Testis (tissue), 2 donors: ENCODE measurements at regions not wholly inside any gene's neighbourhood (a gene's known extent, or its start where the extent isn't known, plus 50 kb on each side); places are given as distances from the start of the nearest gene placed in this dataset.

ENCODE experiments used
- DNase-seq: peaks from one replicate; pipeline ENCODE4 v3.0.0-alpha.2; 2019
- H3K27ac ChIP-seq, 2 donors: fragments of 200-600 bp; sonication (generic); one replicate each; pipeline ENCODE4 v1.5.1; 2019
- H3K27me3 ChIP-seq: fragments of 200-600 bp; sonication (generic); one replicate; pipeline ENCODE4 v1.5.1; 2019
- H3K36me3 ChIP-seq: fragments of 200-600 bp; sonication (generic); one replicate; pipeline ENCODE4 v1.5.1; 2017; ENCODE audit warnings: low read depth; ENCODE audit errors: missing control alignments
- H3K4me1 ChIP-seq: fragments of 200-600 bp; sonication (generic); one replicate; pipeline ENCODE4 v1.5.1; 2019
- H3K4me3 ChIP-seq, 2 donors: fragments of 200-600 bp; sonication (generic); one replicate each; pipeline ENCODE4 v1.5.1; 2017 to 2019
- H3K9me3 ChIP-seq: fragments of 200-600 bp; sonication (generic); one replicate; pipeline ENCODE4 v1.5.1; 2017
- CTCF ChIP-seq, 3 experiments: fragments of 450-650 bp in 2 of 3; fragments of 200-600 bp in 1 of 3; sonication (generic) in 1 of 3; IDR thresholded peaks; one replicate each; pipeline ENCODE4 v1.5.1; 2016 to 2019; ENCODE audit warnings: antibody characterized with exemption in 3 of 3, mild to moderate bottlenecking in 2 of 3, moderate library complexity in 1 of 3
- POLR2A ChIP-seq: fragments of 450-650 bp; IDR thresholded peaks from one replicate; pipeline ENCODE4 v1.6.1; 2017; ENCODE audit warnings: antibody characterized with exemption, mild to moderate bottlenecking, moderate library complexity
- WGBS, 2 donors: methylation state at CpG; one replicate each; pipeline ENCODE4 v1.1.5; 2018; 5-methylcytosine and 5-hydroxymethylcytosine counted together
- intact Hi-C: fragments of 100-400 bp; cut with DNase I; formaldehyde crosslinking; loops from one replicate; pipeline ENCODE4 v1.15.1; 2023; ENCODE audit warnings: low total_unique reads

GRCh38 chr6:156507106-156507505 lies 270.1 kb upstream of the ARID1B start:
- H3K9me3 ChIP-seq, result no peaks in the 10 kb centered on the region
- intact Hi-C loops, result no loop called here
- H3K27ac ChIP-seq, result no peak overlapping the region
- no peak overlapping the region for H3K4me3 ChIP-seq
- no peak for DNase-seq
- TF ChIP-seq CTCF (IDR thresholded peaks at IDR 0.05), result no peak
- no peak for TF ChIP-seq POLR2A
- 74 to 79% methylated on average over 6 of the region's 6 CpGs for WGBS, 2 donors
- H3K4me1 ChIP-seq, result no peaks in the 10 kb centered on the region
- H3K36me3 ChIP-seq, result no peaks in the 10 kb centered on the region
- H3K27me3 ChIP-seq, result no peaks in the 10 kb centered on the region

- DNase-seq, result no peak
- WGBS, 2 donors, result 89 to 94% methylated on average over 8 of the region's 8 CpGs
- Histone ChIP-seq H3K36me3 (no peaks in the 10 kb centered on the region), H3K27ac (no peak overlapping the region), H3K4me1 (no peaks in the 10 kb centered on the region), H3K9me3 (no peaks in the 10 kb centered on the region), H3K4me3 (no peak overlapping the region), H3K27me3 (no peaks in the 10 kb centered on the region)
- intact Hi-C loops, result no loop called here
- no peak for TF ChIP-seq CTCF (IDR thresholded peaks at IDR 0.05)
- TF ChIP-seq POLR2A, result no peak
These were observed 274.1 kb upstream of the ARID1B start for GRCh38 chr6:156502969-156503504.

- intact Hi-C loops, result no loop called here
- DNase-seq, result no peak
- H3K36me3 ChIP-seq, result no peaks in the 10 kb centered on the region
- H3K27ac ChIP-seq, result no peak overlapping the region
- 74 to 94% methylated on average over 2 of the region's 2 CpGs for WGBS, 2 donors
- no peak for TF ChIP-seq POLR2A
- no peak for TF ChIP-seq CTCF (IDR thresholded peaks at IDR 0.05)
- no peaks in the 10 kb centered on the region for H3K27me3 ChIP-seq
- H3K4me3 ChIP-seq, result no peak overlapping the region
- no peaks in the 10 kb centered on the region for H3K9me3 ChIP-seq
- H3K4me1 ChIP-seq, result no peaks in the 10 kb centered on the region
These were observed 279.6 kb upstream of the ARID1B start for GRCh38 chr6:156497618-156498017.

- H3K27ac ChIP-seq, result no peak overlapping the region
- no peak overlapping the region for H3K4me3 ChIP-seq
- TF ChIP-seq POLR2A (no peak), CTCF (IDR thresholded peaks at IDR 0.05) (no peak)
- H3K27me3 ChIP-seq, result no peaks in the 10 kb centered on the region
- DNase-seq, result no peak
- 45 to 70% methylated on average over 2 of the region's 2 CpGs for WGBS, 2 donors
- H3K4me1 ChIP-seq, result no peaks in the 10 kb centered on the region
- intact Hi-C loops, result no loop called here
- H3K36me3 ChIP-seq, result no peaks in the 10 kb centered on the region
- H3K9me3 ChIP-seq, result no peaks in the 10 kb centered on the region
These were observed 289.3 kb upstream of the ARID1B start for GRCh38 chr6:156487877-156488276.

- Histone ChIP-seq H3K4me3 (no peak overlapping the region), H3K27me3 (no peaks in the 10 kb centered on the region), H3K27ac (no peak overlapping the region), H3K36me3 (no peaks in the 10 kb centered on the region), H3K4me1 (no peaks in the 10 kb centered on the region), H3K9me3 (no peaks in the 10 kb centered on the region)
- intact Hi-C loops, result no loop called here
- no peak for DNase-seq
- TF ChIP-seq POLR2A (no peak), CTCF (IDR thresholded peaks at IDR 0.05) (no peak)
These were observed 292.0 kb upstream of the ARID1B start for GRCh38 chr6:156485150-156485549.
